GM06990 (cell line): ENCODE measurements at regions not wholly inside any gene's neighbourhood (a gene's known extent, or its start where the extent isn't known, plus 50 kb on each side); places are given as distances from the start of the nearest gene placed in this dataset.

Source experiments
- DNase-seq: peaks from one replicate; pipeline ENCODE4 v3.0.0-alpha.2; 2011; ENCODE audit not compliant: insufficient read length; ENCODE audit errors: extremely low read depth
- H3K27me3 ChIP-seq: replicated peaks from 2 replicates; pipeline ENCODE4 v1.6.0; 2011; ENCODE audit warnings: low read length; ENCODE audit not compliant: control insufficient read depth, insufficient read depth
- H3K36me3 ChIP-seq: 2 replicates; pipeline ENCODE4 v1.5.1; 2011; ENCODE audit warnings: low read length; ENCODE audit not compliant: control insufficient read depth, insufficient read depth
- H3K4me3 ChIP-seq: replicated peaks from 2 replicates; pipeline ENCODE4 v1.5.1; 2011; ENCODE audit warnings: low read depth, mild to moderate bottlenecking, control low read depth, low read length
- TF ChIP-seq, protein P1 (sequence below): IDR thresholded peaks from 2 replicates; pipeline ENCODE4 v1.5.1; 2011; ENCODE audit warnings: low read length, control low read depth, mild to moderate bottlenecking, inconsistent platforms; ENCODE audit not compliant: insufficient read depth, poor library complexity, severe bottlenecking

DNA sequence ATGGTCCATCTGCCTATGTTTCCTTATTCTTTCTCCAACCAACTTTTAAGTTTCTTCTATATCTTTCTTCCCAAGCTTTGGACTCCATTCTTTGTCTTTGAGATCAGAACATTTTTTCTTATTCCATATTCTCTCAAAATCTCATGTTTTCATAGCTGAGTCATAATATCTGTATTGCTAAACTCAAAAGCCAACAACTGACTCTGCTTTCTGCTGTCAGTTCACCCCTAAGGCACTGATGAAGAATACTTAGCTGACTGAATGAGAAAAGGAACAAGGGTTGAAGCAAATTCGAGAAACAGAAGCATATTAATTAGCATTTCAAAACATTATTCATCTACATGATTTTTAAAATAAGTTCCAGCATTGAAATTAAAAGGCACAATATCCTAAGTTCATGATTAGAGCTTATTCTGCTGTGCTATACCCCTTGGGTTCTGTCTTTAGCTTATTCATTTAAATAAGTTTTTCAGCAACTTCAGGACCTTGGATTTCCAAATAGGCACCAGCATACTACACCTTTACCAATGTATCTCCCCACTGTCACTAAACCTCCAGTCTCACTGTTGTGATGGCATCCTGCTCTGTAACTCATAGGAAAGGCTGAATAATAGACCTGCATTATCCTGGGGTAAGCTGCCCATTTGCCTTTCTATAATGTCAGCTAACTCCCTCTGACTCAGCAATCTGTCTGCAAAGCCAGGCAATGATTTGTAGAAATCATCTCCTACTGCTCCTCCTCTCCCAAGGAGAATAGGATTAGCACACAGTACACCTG lies 49.9 kb upstream of the C5orf46 start:
- TF ChIP-seq, protein P1, sequence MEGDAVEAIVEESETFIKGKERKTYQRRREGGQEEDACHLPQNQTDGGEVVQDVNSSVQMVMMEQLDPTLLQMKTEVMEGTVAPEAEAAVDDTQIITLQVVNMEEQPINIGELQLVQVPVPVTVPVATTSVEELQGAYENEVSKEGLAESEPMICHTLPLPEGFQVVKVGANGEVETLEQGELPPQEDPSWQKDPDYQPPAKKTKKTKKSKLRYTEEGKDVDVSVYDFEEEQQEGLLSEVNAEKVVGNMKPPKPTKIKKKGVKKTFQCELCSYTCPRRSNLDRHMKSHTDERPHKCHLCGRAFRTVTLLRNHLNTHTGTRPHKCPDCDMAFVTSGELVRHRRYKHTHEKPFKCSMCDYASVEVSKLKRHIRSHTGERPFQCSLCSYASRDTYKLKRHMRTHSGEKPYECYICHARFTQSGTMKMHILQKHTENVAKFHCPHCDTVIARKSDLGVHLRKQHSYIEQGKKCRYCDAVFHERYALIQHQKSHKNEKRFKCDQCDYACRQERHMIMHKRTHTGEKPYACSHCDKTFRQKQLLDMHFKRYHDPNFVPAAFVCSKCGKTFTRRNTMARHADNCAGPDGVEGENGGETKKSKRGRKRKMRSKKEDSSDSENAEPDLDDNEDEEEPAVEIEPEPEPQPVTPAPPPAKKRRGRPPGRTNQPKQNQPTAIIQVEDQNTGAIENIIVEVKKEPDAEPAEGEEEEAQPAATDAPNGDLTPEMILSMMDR: no peak
- no peak for DNase-seq
- no peak overlapping the region for H3K4me3 ChIP-seq
- H3K27me3 ChIP-seq: no peaks in the 10 kb centered on the region
- H3K36me3 ChIP-seq: no peaks in the 10 kb centered on the region
